ENCODE measurements at regions not wholly inside any gene's neighbourhood (a gene's known extent, or its start where the extent isn't known, plus 50 kb on each side); places are given as distances from the start of the nearest gene placed in this dataset.

- Mint-ChIP-seq H3K36me3 (ENCODE audit: low read depth) (no peaks in the 10 kb centered on the region), H3K4me1 (peaks cover 31% of the 10 kb centered on the region), H3K9me3 (no peaks in the 10 kb centered on the region), H3K4me3 (no peak overlapping the region), H3K27ac (ENCODE audit: unreplicated experiment) (no peak overlapping the region), H3K27me3 (ENCODE audit: low read depth) (peaks cover 43% of the 10 kb centered on the region)
- no peak for DNase-seq (ENCODE audit: low read depth, low spot score)
- no peak for TF ChIP-seq CTCF (conservative IDR thresholded peaks at IDR 0.05)
These were observed 272.5 kb downstream of the BUD13 start for GRCh38 chr11:116500026-116500946.

- no peaks in the 10 kb centered on the region for H3K36me3 Mint-ChIP-seq (ENCODE audit: low read depth)
- no peak overlapping the region for H3K4me3 Mint-ChIP-seq
- H3K27ac Mint-ChIP-seq (ENCODE audit: unreplicated experiment): no peak overlapping the region
- peaks cover 25% of the 10 kb centered on the region for H3K4me1 Mint-ChIP-seq
- no peaks in the 10 kb centered on the region for H3K9me3 Mint-ChIP-seq
- TF ChIP-seq CTCF (conservative IDR thresholded peaks at IDR 0.05): peak; percentile 80
- H3K27me3 Mint-ChIP-seq (ENCODE audit: low read depth): peaks cover 39% of the 10 kb centered on the region
- peak; percentile 94 for DNase-seq (ENCODE audit: low read depth, low spot score)
These were observed 273.3 kb downstream of the BUD13 start for GRCh38 chr11:116499396-116500003.

- H3K27ac Mint-ChIP-seq (ENCODE audit: unreplicated experiment): no peak overlapping the region
- no peak for TF ChIP-seq CTCF (conservative IDR thresholded peaks at IDR 0.05)
- H3K4me3 Mint-ChIP-seq: no peak overlapping the region
- DNase-seq (ENCODE audit: low read depth, low spot score): no peak
- H3K4me1 Mint-ChIP-seq: peaks cover 19% of the 10 kb centered on the region
- H3K9me3 Mint-ChIP-seq: no peaks in the 10 kb centered on the region
- no peaks in the 10 kb centered on the region for H3K36me3 Mint-ChIP-seq (ENCODE audit: low read depth)
- peaks cover 36% of the 10 kb centered on the region for H3K27me3 Mint-ChIP-seq (ENCODE audit: low read depth)
These were observed 274.6 kb downstream of the BUD13 start for GRCh38 chr11:116498161-116498560.

- Mint-ChIP-seq H3K4me3 (no peak overlapping the region), H3K27me3 (ENCODE audit: low read depth) (peaks cover 40% of the 10 kb centered on the region), H3K9me3 (no peaks in the 10 kb centered on the region), H3K4me1 (no peaks in the 10 kb centered on the region), H3K36me3 (ENCODE audit: low read depth) (no peaks in the 10 kb centered on the region), H3K27ac (ENCODE audit: unreplicated experiment) (no peak overlapping the region)
- no peak for DNase-seq (ENCODE audit: low read depth, low spot score)
- TF ChIP-seq CTCF (conservative IDR thresholded peaks at IDR 0.05): no peak
These were observed 280.2 kb downstream of the BUD13 start for GRCh38 chr11:116492600-116492999.

- H3K9me3 Mint-ChIP-seq: no peaks in the 10 kb centered on the region
- H3K4me1 Mint-ChIP-seq: no peaks in the 10 kb centered on the region
- DNase-seq (ENCODE audit: low read depth, low spot score): no peak
- no peak overlapping the region for H3K4me3 Mint-ChIP-seq
- H3K27ac Mint-ChIP-seq (ENCODE audit: unreplicated experiment): no peak overlapping the region
- H3K27me3 Mint-ChIP-seq (ENCODE audit: low read depth): peaks cover 54% of the 10 kb centered on the region
- H3K36me3 Mint-ChIP-seq (ENCODE audit: low read depth): no peaks in the 10 kb centered on the region
- TF ChIP-seq CTCF (conservative IDR thresholded peaks at IDR 0.05): no peak
These were observed 283.9 kb downstream of the BUD13 start for GRCh38 chr11:116488836-116489389.
